Muscle of leg (tissue), 3 donors: ENCODE measurements at regions not wholly inside any gene's neighbourhood (a gene's known extent, or its start where the extent isn't known, plus 50 kb on each side); places are given as distances from the start of the nearest gene placed in this dataset.
"Not testable (repeated sequence)": the region's sequence is repeated elsewhere in the genome, so short reads cannot be mapped to it uniquely, and the experiment has no call there.

Source experiments
- DNase-seq: peaks from one replicate; pipeline ENCODE4 v3.0.0; 2013
- H3K27ac ChIP-seq: one replicate; pipeline ENCODE4 v1.5.1; 2013; ENCODE audit warnings: mild to moderate bottlenecking, low read length, control low read depth
- H3K27me3 ChIP-seq: one replicate; pipeline ENCODE4 v1.6.1; 2013; ENCODE audit warnings: low read length; ENCODE audit not compliant: control insufficient read depth, insufficient read depth
- H3K36me3 ChIP-seq: one replicate; pipeline ENCODE4 v1.6.1; 2013; ENCODE audit warnings: low read length; ENCODE audit not compliant: control insufficient read depth, insufficient read depth
- H3K4me1 ChIP-seq: one replicate; pipeline ENCODE4 v1.6.1; 2013; ENCODE audit warnings: low read length; ENCODE audit not compliant: control insufficient read depth, insufficient read depth
- H3K4me3 ChIP-seq: one replicate; pipeline ENCODE4 v1.5.1; 2013; ENCODE audit warnings: low read length, control low read depth
- H3K9me3 ChIP-seq: replicated peaks from 2 replicates; pipeline ENCODE4 v1.6.1; 2013; ENCODE audit warnings: low read depth, low read length; ENCODE audit not compliant: control insufficient read depth
- WGBS: methylation state at CpG from one replicate; pipeline ENCODE4 v1.1.5; 2013; ENCODE audit warnings: missing lambda C conversion rate; ENCODE audit not compliant: insufficient coverage; 5-methylcytosine and 5-hydroxymethylcytosine counted together

GRCh38 chr1:218930472-218931241, 243.0 kb upstream of the LYPLAL1 start:
- Histone ChIP-seq H3K4me3 (no peak overlapping the region), H3K27me3 (no peaks in the 10 kb centered on the region), H3K4me1 (no peaks in the 10 kb centered on the region), H3K27ac (peak overlapping the region; percentile 45), H3K9me3 (no peaks in the 10 kb centered on the region), H3K36me3 (no peaks in the 10 kb centered on the region)
- 6% methylated on average over 2 of the region's 8 CpGs for WGBS
- DNase-seq: peak; percentile 96

GRCh38 chr1:218931324-218931723, 242.4 kb upstream of the LYPLAL1 start:
- WGBS: no CpG with 5 or more reads among the region's 2 CpGs
- no peak overlapping the region for H3K4me3 ChIP-seq
- peak; percentile 22 for DNase-seq
- peak overlapping the region; percentile 45 for H3K27ac ChIP-seq
- H3K36me3 ChIP-seq: no peaks in the 10 kb centered on the region
- H3K27me3 ChIP-seq: no peaks in the 10 kb centered on the region
- H3K9me3 ChIP-seq: peaks cover 2% of the 10 kb centered on the region
- no peaks in the 10 kb centered on the region for H3K4me1 ChIP-seq

GRCh38 chr1:218933513-218933912, 240.2 kb upstream of the LYPLAL1 start:
- DNase-seq: no peak
- H3K27ac ChIP-seq: no peak overlapping the region
- no peak overlapping the region for H3K4me3 ChIP-seq
- H3K36me3 ChIP-seq: no peaks in the 10 kb centered on the region
- WGBS: no CpG with 5 or more reads among the region's 1 CpG
- H3K9me3 ChIP-seq: peaks cover 2% of the 10 kb centered on the region
- H3K4me1 ChIP-seq: no peaks in the 10 kb centered on the region
- H3K27me3 ChIP-seq: no peaks in the 10 kb centered on the region

GRCh38 chr1:218935408-218935807, 238.3 kb upstream of the LYPLAL1 start:
- H3K27ac ChIP-seq, H3K27me3 ChIP-seq, H3K4me3 ChIP-seq, DNase-seq, H3K9me3 ChIP-seq, H3K4me1 ChIP-seq, H3K36me3 ChIP-seq: not testable (repeated sequence)
- no CpG with 5 or more reads among the region's 2 CpGs for WGBS

- no peaks in the 10 kb centered on the region for H3K36me3 ChIP-seq
- no peaks in the 10 kb centered on the region for H3K27me3 ChIP-seq
- no peak overlapping the region for H3K4me3 ChIP-seq
- H3K9me3 ChIP-seq: peaks cover 5% of the 10 kb centered on the region
- WGBS: no CpG with 5 or more reads among the region's 1 CpG
- H3K4me1 ChIP-seq: no peaks in the 10 kb centered on the region
- H3K27ac ChIP-seq: no peak overlapping the region
- DNase-seq: no peak
These were observed 235.4 kb upstream of the LYPLAL1 start for GRCh38 chr1:218938259-218938658.

- DNase-seq: no peak
- no CpG with 5 or more reads among the region's 3 CpGs for WGBS
- no peak overlapping the region for H3K27ac ChIP-seq
These were observed 234.6 kb upstream of the LYPLAL1 start for GRCh38 chr1:218939095-218939494.

GRCh38 chr1:218942431-218942830, 231.2 kb upstream of the LYPLAL1 start:
- DNase-seq: peak; percentile 59
- Histone ChIP-seq H3K27me3 (no peaks in the 10 kb centered on the region), H3K36me3 (no peaks in the 10 kb centered on the region), H3K9me3 (peaks cover 3% of the 10 kb centered on the region), H3K27ac (no peak overlapping the region), H3K4me3 (no peak overlapping the region), H3K4me1 (no peaks in the 10 kb centered on the region)
- 37% methylated on average over 4 of the region's 5 CpGs for WGBS

More at GRCh38 chr1:218939095-218939494, 234.6 kb upstream of the LYPLAL1 start:
- Histone ChIP-seq H3K9me3 (peaks cover 5% of the 10 kb centered on the region), H3K4me3 (no peak overlapping the region), H3K27me3 (no peaks in the 10 kb centered on the region), H3K4me1 (no peaks in the 10 kb centered on the region), H3K36me3 (no peaks in the 10 kb centered on the region)

- WGBS: 67% methylated on average over 2 of the region's 2 CpGs
- no peak for DNase-seq
- H3K27me3 ChIP-seq: no peaks in the 10 kb centered on the region
- H3K4me1 ChIP-seq: no peaks in the 10 kb centered on the region
- no peak overlapping the region for H3K27ac ChIP-seq
- peaks cover 3% of the 10 kb centered on the region for H3K9me3 ChIP-seq
- H3K4me3 ChIP-seq: no peak overlapping the region
- H3K36me3 ChIP-seq: no peaks in the 10 kb centered on the region
These were observed 230.3 kb upstream of the LYPLAL1 start for GRCh38 chr1:218943371-218943770.

- H3K9me3 ChIP-seq: peaks cover 3% of the 10 kb centered on the region
These were observed 228.6 kb upstream of the LYPLAL1 start for GRCh38 chr1:218945050-218945449.

GRCh38 chr1:218946147-218946546, 227.5 kb upstream of the LYPLAL1 start:
- Histone ChIP-seq H3K36me3 (no peaks in the 10 kb centered on the region), H3K4me3 (no peak overlapping the region), H3K27ac (no peak overlapping the region), H3K27me3 (no peaks in the 10 kb centered on the region), H3K9me3 (no peaks in the 10 kb centered on the region), H3K4me1 (no peaks in the 10 kb centered on the region)
- WGBS: no CpG with 5 or more reads among the region's 2 CpGs
- no peak for DNase-seq

More at GRCh38 chr1:218945050-218945449, 228.6 kb upstream of the LYPLAL1 start:
- H3K4me3 ChIP-seq: no peak overlapping the region
- no peak overlapping the region for H3K27ac ChIP-seq
- no peaks in the 10 kb centered on the region for H3K36me3 ChIP-seq
- H3K27me3 ChIP-seq: no peaks in the 10 kb centered on the region
- no peaks in the 10 kb centered on the region for H3K4me1 ChIP-seq
- DNase-seq: no peak
- WGBS: no CpG with 5 or more reads among the region's 1 CpG
